GM18520 (cell line): ENCODE measurements at regions not wholly inside any gene's neighbourhood (a gene's known extent, or its start where the extent isn't known, plus 50 kb on each side); places are given as distances from the start of the nearest gene placed in this dataset.

Experiments
- ATAC-seq: cut with Tn5 transposase; IDR thresholded peaks from one replicate; pipeline ENCODE4 v1.9.1; 2021; ENCODE audit not compliant: unreplicated experiment

DNA sequence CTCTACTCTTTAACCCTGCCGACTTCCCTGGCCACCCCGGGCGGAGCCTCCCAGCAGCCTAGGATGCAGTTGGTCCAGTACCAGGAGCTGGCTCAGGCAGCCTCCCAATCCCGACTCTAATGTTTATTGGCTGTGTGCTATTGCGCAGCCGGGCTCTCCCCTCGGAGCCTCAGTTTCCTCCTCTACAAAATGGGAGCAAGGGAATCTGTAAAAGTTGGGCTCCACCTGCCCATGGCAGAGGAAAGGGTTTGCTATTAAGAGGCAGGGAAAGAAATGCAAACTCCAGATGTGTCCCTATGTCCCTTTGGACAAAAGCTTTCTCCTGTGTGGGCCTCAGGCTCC, 140.8 kb upstream of the PJA1 start:
- ATAC-seq = no peak

DNA sequence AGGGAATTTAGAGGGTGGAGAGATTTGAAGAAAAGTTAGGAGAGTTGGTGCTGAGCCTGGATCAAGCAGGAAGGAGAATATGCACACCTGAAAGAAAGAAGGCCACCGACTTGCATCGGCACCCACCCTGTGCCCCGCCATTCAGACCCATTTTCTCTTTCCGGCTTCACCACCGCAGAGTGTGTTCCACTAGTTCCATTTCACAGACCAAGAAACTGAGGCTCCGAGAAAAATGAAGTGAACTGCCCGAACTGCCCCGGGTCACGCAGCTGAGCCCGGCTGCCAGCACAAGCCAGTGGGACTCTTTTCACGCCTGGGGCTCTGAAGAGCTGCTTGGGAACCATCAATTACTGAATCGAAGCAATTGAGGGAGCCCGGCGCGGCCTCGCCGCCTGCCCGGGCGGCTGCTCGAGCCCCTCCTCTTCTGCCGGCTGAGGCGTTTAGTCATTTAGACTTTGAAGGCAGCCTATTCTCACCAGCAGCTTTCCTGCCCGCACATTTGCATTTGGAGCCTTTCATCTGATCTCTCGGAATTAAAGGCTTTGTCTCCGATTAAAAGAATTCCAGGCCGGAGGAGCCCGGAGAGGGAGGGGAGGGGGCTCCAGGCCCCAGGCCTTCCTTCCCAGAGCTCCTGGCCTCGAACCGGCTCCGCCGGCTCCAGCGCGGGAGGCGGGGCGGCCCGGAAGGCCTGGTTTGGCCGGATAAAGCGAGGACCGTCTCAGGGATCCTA, 140.2 kb upstream of the PJA1 start:
- no peak for ATAC-seq

DNA sequence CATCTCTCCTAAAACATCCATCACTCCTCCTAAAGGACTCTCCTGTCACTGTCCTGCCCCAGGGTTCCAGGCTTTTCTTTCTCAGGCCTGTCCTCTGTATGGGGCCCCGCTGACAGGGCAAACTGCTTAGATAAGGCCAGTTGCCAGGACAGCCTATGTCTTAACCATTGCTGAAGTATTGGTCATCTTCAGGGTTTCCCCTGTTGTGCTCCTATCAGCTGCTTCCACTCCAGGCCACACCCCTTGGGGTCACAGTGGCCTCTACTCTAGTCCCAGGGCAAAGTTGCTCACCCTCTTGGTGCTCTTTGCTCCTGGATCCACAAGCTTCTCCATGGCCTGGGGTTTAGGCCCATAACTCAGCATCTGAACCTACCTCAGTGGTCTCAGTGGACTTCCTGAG, 138.0 kb upstream of the PJA1 start:
- no peak for ATAC-seq

DNA sequence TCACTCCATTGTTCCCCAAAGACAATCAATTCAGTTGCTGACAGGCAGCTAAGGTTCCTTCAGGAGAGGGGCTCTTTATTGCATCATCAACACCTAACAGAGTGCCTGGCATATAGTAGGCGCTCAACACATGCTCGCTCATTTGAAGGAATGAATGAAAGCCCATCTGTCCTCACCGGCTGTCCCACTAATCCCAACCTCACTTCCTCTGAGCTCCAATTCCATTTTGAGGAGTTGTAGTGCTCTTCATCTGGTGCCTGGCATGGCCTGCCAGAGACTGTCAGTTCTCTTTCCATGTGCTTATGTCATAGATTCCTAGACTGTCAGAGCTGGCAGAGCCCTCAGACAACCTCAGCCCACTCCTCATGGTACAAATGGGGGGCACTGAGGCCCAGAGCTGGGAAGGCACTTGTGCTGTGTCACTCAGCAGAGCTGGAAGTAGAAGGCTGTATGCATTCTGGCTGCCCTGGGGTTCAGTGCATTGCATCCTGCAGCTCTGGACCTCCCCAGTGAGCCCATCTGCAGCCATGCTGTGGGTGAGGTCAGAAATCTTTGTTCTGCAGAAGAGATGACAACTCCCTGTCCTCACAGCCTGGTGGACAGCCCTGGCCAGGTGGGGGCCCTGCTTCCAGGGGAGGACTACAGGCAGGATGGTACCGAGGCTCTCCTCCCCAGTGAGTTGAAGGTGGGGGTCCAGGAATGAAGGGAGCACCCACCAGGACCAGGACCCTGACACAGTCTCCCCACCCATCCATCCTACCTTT, 134.9 kb upstream of the PJA1 start:
- no peak for ATAC-seq

DNA sequence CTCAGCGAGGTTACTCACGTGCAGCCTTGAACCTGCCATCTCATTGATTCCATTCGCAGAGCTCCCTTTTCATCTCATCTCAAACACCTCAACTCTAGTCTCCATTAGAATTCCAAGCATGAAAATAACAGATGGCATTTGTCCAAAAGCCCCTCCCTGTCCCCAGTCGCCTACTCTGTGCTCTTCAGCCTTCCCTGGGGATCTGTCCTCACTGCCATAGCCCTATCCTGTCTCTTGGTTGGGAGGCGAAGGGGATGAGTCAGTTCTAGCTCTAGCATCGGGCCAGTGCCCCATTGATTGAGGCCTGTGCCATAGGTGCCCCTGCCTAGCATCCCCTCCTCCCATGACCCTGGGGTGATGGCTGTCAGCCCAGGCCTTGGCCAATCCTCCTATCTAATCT, 134.0 kb upstream of the PJA1 start:
- no peak for ATAC-seq

DNA sequence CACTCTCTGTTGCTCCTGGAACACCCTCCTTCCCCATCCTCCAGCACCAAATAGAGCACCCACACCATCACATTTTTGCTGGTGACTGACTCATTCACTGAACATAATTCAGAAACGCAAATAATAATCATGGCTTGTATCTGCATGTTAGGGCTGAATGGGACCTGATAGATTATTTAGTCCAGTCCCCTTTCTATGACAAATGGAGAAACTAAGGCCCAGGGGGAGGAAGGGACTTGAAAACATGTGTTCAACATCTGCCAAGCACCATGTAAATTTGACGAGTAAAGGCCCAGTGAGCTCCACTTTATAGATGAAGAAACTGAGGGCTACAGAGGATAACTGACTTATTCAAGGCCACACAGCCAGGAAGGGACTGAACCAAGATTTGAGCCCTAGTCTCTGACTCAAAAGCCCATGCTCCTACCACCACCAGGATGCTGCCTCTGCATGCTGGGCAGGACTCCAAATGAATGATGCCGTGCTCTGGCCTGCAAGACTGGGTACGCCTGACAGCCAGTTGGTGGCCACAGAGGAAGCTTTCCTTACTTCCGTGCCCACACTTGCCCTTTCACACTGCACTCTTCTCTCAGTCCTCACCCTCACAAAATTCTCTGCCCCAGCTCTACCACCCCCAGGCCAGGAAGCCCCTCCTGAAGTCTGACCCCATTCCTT, 133.3 kb upstream of the PJA1 start:
- no peak for ATAC-seq

DNA sequence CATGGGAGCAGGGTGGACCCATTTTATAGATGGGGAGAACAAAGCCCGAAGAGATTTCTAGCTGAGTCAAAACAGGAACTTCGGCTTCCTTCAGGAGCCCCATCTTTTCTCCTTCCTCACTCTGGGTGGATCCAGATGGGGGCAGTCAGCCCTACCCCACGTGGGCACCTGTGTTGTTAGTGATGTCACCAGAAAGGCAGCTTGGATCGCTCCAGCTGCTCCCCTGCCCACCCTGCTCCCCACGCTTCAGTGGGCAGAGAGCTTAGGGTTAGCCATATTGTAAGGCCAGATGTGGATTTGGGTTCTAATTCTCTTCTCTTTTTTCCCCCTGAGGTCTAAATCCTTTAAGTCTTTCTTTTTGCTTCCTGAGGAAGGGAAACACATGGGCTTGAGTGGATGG, 132.3 kb upstream of the PJA1 start:
- ATAC-seq = no peak

DNA sequence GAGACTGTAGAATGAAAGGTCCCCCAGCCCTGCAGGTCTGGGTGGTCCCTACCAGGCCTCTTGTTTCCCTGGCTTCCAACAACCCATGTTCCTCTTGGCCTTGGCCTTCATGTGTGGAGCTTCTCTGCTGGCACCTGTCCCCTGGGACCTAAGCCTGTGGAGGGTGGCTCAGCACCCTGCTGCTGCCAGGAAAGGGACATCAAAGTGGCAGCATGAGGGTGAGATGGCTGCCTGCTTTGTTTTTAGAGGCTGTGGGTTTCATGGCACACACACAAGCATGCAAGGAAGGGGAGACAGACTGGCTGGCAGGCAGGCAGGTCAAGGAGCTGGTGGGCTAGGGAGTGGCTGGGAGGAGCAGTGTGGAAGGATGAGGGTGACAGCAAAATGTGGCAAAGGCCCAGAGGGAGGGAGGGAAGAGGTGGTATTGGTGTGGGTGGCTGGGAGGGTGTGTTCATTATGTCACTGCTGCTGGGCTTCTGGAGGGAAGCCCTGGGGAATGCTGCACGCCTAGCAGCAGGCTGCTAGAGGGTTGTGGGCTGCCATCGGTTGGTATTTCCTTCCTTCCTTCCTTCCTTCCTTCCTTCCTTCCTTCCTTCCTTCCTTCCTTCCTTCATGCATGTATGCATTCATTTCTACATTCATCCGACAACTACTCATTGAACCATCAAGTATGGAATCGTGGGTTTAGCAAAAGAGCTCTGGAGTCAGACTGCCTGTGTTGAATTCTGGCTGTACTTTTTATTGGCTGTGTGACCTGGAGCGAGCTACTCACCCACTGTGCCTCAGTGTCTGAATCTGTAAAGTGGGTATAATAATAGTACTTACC, 128.7 kb upstream of the PJA1 start:
- no peak for ATAC-seq

DNA sequence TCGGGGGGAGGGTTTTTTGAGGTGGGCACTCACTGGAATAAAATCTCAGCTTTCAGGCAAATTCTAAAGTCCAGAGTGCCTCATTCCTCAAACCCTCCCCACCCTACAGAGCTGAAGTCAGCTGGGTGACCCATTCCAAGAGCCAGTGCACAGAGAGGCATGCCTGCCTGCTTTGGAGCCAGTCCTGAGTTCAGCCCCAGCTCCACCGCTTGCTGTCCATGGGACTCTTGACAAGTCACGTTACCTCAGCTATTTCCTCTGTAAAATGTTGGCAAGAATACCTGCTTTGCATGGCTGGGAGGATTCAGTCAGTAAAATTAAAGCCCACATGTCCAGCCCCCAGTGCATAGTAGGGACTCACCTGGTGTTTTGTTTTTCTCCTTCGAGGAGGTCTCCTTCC, 125.9 kb upstream of the PJA1 start:
- ATAC-seq = no peak

DNA sequence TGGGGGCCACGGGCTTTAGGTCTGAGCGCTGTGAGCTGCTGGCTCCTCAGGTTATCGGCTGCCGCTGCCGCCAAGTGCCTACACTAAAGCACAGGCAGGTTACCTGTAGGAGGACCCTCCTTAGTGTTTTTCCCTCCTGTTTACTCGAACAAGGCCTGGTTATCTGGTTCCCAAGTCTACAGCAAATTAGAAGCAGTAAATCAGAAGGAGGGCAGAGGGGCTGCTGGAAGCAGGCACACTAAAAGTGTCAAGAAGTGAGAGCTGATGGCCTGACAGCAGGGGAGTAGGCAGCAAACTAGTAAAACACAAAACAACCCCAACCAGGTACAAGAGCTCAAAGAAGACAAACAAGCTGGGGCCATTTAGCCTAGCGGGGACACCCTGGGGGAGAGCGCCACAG, 125.0 kb upstream of the PJA1 start:
- ATAC-seq = no peak

DNA sequence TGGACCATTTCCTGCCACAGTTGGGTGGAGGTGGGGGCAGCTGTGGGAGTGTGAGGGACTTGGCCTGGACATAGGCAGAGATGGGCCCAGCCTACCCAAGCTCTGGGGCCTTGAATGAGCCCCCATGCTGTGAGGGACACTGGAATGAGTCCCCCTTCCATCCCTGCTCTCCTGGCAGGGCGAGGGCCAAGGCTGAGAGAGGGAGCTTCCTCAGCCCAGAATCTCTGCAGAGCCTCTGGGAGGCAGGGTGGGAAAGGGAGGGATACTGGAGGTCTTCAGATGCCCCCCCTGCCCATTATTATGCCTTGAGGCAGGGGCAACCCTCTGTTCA, 124.5 kb upstream of the PJA1 start:
- no peak for ATAC-seq

DNA sequence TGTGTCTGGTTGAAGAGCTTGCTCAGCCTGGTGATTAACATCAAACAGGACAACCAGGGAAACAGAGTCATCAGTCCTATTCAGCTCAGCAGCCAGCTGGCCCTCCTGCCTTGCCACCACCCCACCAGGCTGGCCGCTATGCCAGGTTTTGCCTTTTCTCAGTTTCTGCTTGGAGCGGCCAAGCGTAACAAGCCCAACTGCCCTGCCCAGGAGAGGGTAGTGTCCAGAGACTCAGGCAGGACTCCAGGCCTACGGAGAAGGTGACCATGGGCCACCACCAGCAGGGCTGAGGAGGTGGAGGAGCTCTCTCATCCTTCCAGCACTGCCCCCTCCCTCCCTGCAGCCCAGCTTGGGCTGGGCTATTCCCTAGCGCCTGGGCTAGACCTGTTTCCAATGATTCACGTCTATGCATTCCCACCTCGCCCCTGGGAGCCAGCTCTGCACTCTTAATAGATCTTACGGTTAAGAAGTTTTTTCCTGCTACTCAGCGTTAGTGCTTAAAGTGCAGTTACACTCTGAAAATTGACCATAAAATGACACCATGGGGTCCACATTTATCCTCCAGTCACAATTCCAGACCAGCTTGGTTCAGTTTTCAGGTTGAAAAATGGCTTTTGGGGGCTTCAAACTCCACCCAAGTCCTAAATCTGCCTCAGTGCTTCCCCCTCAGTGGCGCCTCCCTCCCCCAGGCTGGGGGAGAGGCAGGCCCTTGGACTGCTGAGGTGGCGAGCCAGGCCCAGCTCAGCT, 124.0 kb upstream of the PJA1 start:
- no peak for ATAC-seq

DNA sequence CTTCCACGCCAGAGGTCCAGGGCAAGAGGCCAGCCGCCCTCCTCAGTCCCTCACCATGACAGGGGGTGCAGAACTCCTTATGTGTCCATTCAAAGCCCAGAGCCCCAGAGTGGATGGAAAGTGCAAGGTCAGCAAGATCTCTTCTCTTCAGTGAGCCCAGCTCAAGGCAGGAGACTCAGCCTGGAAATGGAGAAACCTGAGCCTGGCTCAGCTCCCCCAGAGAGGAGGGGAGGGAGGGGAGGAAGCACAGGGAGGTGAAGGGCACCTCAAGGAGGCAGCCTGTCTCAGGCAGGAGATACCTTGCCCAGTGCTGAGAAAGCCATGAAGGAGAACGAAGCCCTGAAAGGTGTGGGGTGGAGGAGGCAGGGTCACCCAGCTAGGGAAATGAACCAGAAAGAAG, 121.8 kb upstream of the PJA1 start:
- ATAC-seq = no peak

DNA sequence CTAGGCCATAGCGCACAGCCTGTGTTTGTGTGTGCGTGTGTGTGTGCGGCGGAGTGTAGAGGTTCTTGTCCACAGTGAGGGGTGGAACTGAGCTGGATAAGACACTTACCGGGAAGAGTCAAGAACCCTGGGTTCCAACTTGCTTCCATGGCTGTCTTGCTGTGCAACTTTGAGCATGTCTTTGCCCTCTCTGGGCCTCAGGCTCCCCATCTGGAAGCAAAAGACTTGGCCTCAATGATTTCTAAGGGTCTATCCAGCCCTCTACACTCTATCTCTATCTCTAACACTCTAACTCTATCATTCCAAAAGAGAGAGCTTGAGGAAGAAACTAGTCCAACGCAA, 121.3 kb upstream of the PJA1 start:
- no peak for ATAC-seq

DNA sequence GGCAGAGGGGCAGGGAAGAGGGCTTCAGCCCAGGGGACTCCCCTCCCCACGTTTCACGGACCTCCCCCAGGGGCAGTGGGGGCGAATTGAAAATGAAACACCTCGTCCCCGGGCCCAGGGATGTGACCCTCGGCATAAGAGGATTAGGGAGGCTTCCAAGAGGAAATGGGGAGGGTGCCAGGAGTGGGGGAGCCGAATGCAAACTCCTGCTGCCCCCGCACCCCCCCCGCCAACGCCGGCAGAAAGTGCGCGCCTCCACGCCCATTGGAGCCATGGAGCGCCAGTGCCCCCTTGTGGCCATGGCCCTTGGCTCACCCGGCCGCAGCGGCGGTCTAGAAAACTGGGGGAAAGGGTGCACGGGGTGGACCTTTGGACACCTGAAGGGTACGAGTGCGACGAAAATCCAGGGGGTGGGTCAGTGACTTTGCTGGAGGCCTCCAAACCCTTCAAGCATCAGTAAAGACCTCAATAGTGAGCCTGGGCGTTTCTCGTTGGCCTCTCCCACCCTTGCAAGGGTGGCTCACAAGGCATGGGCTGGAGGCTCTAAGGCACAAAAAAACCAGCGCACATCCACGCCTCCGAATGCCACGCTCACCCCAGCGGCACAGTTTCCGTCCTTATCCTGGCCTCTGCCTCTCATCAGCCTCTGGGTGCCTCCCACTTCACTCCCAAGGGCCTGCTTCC, 120.8 kb upstream of the PJA1 start:
- no peak for ATAC-seq

DNA sequence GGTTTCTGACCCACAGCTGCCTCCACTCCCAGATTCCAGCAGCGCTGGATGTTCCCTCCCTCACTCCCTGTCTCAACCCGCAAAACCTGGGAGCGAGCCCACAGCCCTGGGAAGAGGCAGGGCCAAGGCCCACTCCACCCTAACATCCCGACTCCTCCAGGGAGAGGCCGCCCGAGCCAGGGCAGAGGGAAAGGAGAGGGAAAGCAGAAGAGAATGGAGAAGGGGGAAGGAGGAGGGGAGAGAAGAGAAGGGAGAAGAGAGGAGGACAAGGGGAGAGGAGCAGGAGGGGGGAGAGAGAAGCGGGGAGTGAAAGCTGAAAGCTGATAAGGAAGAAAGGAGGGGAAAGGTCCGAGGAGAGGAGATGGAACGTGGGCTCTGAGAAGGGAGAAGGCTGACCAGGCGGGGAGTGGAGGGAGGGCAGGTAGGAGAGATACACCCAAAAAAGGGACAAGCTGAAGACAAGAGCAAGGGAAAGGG, 120.2 kb upstream of the PJA1 start:
- no peak for ATAC-seq

DNA sequence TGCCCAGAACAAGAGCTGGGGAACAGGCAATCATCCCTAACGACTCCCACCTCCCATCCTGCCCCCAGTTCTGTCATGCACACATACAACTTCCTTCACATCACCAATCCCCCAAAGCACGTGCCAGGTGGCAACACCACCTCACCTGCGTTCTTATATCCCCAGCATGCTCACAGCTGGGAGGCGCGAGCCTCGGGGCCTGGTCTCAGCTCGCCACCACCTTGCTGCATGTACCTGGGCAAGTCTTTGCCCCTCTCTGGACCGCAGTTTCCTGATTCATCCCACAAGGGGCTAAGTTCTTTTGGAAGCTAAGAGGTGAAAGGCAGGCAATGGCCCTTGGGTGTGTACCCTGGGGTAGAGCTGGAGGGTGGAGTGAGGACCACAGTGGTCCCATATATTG, 119.2 kb upstream of the PJA1 start:
- ATAC-seq = no peak

DNA sequence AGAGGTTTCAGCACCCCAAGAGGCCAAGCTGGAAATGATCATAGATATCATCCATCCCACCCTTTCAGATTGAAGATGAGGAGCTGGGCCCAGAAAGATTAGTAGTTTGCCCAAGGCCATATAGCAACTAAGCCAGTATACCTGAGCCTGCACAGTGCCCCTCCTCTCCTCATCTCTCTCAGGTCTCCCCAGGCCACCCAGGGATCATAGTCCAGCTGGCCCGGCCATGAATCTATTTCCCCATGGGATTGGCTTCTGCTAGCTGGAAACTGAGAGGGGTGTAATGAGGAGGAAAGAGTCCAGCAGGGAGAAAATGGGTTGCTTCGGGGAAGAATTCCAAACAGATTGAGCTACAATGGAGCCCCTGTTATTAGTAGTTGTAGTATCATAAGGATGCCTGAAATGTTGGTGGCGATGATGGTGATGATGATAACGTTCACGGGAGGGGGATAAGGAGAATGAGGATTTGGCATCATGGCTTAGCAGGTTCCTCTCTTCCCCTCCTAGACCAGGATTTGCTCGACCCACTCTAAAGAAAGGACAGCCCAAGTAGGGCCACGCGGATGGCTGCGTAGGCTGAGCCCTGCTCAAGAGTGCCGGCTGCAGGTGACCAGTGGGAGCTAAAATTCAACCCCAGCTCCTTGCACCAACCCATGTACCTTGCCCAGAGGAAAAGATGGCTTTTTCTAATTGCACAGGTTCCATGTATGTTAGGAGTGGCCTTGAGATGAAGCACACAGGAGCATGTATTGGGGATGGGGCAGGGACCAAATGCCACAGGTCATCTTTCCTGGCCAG, 117.8 kb upstream of the PJA1 start:
- ATAC-seq = no peak

DNA sequence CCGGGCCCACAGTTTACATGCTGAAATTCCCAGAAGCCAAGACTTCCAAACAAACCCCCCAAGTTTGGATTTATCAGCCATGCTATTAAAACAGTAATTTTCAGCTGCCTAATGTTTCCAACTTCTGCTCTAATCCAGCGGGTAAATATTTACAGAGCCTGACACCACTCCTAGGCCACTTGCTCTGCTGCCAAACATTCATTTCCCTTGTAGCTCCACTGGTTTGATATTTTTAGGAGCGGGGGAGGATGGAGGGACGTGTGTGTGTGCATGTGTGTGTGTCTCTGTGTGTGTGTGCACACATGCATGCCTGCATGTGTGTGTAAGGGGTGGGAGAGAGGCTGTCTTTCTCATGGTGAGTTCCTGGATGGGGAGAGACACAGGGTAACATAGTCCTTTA, 115.7 kb upstream of the PJA1 start:
- no peak for ATAC-seq

DNA sequence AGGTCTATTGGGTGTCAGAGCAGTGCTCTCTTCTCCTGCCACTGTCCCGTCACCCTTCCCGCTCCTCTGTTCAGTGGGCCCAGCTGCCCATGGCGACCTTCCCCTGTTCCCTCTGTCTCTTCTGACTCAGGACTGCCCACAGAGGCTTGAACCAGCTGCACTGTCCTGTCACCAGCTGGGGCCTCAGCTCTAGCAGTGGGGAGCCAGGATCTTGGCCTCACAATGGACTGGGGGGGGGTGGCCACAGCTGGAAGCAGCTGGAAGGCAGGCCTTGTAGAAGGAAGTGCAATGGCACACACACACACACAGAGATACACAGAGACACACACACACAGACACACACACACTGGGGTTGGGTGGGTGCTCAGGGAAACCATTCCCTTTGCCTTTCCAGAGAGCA, 114.0 kb upstream of the PJA1 start:
- ATAC-seq = no peak
